ENCODE measurements at regions not wholly inside any gene's neighbourhood (a gene's known extent, or its start where the extent isn't known, plus 50 kb on each side); places are given as distances from the start of the nearest gene placed in this dataset.

- no peaks in the 10 kb centered on the region for H3K79me2 ChIP-seq (ENCODE audit: insufficient read depth, low read length)
- no peak overlapping the region for H3K9ac ChIP-seq (ENCODE audit: low read length)
- no peak overlapping the region for H3K27ac ChIP-seq (ENCODE audit: low read depth, low read length)
- no peak overlapping the region for H3K4me3 ChIP-seq (replicated peaks in 1 of 2; ENCODE audit: low read depth in 1 of 2, low read length in 2 of 2)
- no peaks in the 10 kb centered on the region for H3K36me3 ChIP-seq (ENCODE audit: control insufficient read depth in 1 of 2, insufficient read depth in 2 of 2, low read length in 2 of 2)
- no peak for DNase-seq (ENCODE audit: low read depth, low spot score)
- no peaks in the 10 kb centered on the region for H3K9me2 ChIP-seq (ENCODE audit: insufficient read depth)
- TF ChIP-seq RAD21 (IDR thresholded peaks at IDR 0.05; ENCODE audit: low read depth) (no peak), SIN3A (IDR thresholded peaks at IDR 0.05; ENCODE audit: low read depth) (no peak), MAX (IDR thresholded peaks at IDR 0.05) (no peak), SRF (IDR thresholded peaks at IDR 0.05; ENCODE audit: low read depth) (no peak), ELF1 (IDR thresholded peaks at IDR 0.05; ENCODE audit: borderline replicate concordance, low read depth) (no peak), SP1 (IDR thresholded peaks at IDR 0.05; ENCODE audit: low read depth) (no peak), ZBTB33 (IDR thresholded peaks at IDR 0.05; ENCODE audit: extremely low read depth, insufficient replicate concordance, low read length) (no peak), CBX3 (IDR thresholded peaks at IDR 0.05; ENCODE audit: low read depth) (no peak)
- no peaks in the 10 kb centered on the region for H3K4me1 ChIP-seq (ENCODE audit: control insufficient read depth in 1 of 2, insufficient read depth in 2 of 2, low read length in 2 of 2)
- no peak overlapping the region for H3K4me2 ChIP-seq (ENCODE audit: low read length)
- no peaks in the 10 kb centered on the region for H3K27me3 ChIP-seq (ENCODE audit: insufficient read depth, low read length)
- no peak overlapping the region for H2AFZ ChIP-seq (ENCODE audit: low read depth, low read length, poor library complexity, severe bottlenecking)
- CTCF ChIA-PET: no interaction called here
- intact Hi-C loops (cut with micrococcal nuclease): no loop called here
- H4K20me1 ChIP-seq (ENCODE audit: insufficient read depth): no peaks in the 10 kb centered on the region
- ATAC-seq: no peak
- POLR2A ChIA-PET: interaction anchor here (0.7 kb wide), 1 partner anchor 27 kb away, joined by 4 read pairs; no protein-coding TSS in a partner anchor
- no peaks in the 10 kb centered on the region for H3K9me3 ChIP-seq (ENCODE audit: control insufficient read depth in 1 of 2, insufficient read depth in 1 of 2, low read depth in 1 of 2, low read length in 2 of 2)
- RAD21 ChIA-PET (ENCODE audit: low non-redundant PET in 1 of 2, low total read pairs in 2 of 2, uncharacterized antibody in 2 of 2, unreplicated experiment in 2 of 2): no interaction called here
- no TSS peak for BruUV-seq (replicated peaks)
These were observed 121.0 kb upstream of the PARD3 start for GRCh38 chr10:34936061-34936460.

GRCh38 chr10:34933676-34934075 is 118.6 kb upstream of the PARD3 start:
- Histone ChIP-seq H3K9ac (ENCODE audit: low read length) (no peak overlapping the region), H3K4me1 (ENCODE audit: control insufficient read depth in 1 of 2, insufficient read depth in 2 of 2, low read length in 2 of 2) (no peaks in the 10 kb centered on the region), H3K27ac (ENCODE audit: low read depth, low read length) (no peak overlapping the region), H3K79me2 (ENCODE audit: insufficient read depth, low read length) (no peaks in the 10 kb centered on the region), H4K20me1 (ENCODE audit: insufficient read depth) (no peaks in the 10 kb centered on the region), H3K36me3 (ENCODE audit: control insufficient read depth in 1 of 2, insufficient read depth in 2 of 2, low read length in 2 of 2) (no peaks in the 10 kb centered on the region), H2AFZ (ENCODE audit: low read depth, low read length, poor library complexity, severe bottlenecking) (no peak overlapping the region), H3K4me3 (replicated peaks in 1 of 2; ENCODE audit: low read depth in 1 of 2, low read length in 2 of 2) (no peak overlapping the region), H3K9me2 (ENCODE audit: insufficient read depth) (no peaks in the 10 kb centered on the region), H3K27me3 (ENCODE audit: insufficient read depth, low read length) (no peaks in the 10 kb centered on the region), H3K4me2 (ENCODE audit: low read length) (no peak overlapping the region), H3K9me3 (ENCODE audit: control insufficient read depth in 1 of 2, insufficient read depth in 1 of 2, low read depth in 1 of 2, low read length in 2 of 2) (no peaks in the 10 kb centered on the region)
- intact Hi-C loops (cut with micrococcal nuclease): no loop called here
- DNase-seq (ENCODE audit: low read depth, low spot score) (no peak), ATAC-seq (no peak)
- BruUV-seq (replicated peaks): no TSS peak
- RAD21 ChIA-PET (ENCODE audit: low non-redundant PET in 1 of 2, low total read pairs in 2 of 2, uncharacterized antibody in 2 of 2, unreplicated experiment in 2 of 2): no interaction called here
- TF ChIP-seq ZFX (IDR thresholded peaks at IDR 0.05) (no peak), SP1 (IDR thresholded peaks at IDR 0.05; ENCODE audit: low read depth) (no peak)
- POLR2A ChIA-PET: no interaction called here
- CTCF ChIA-PET: no interaction called here
